H9 (cell line): ENCODE measurements at regions not wholly inside any gene's neighbourhood (a gene's known extent, or its start where the extent isn't known, plus 50 kb on each side); places are given as distances from the start of the nearest gene placed in this dataset.

Experiments used
- DNase-seq: peaks from one replicate; pipeline ENCODE4 v3.0.0-alpha.2; 2017
- H2AFZ ChIP-seq: one replicate; pipeline ENCODE4 v1.6.1; 2013; ENCODE audit warnings: mild to moderate bottlenecking, low read length, control low read depth, moderate library complexity
- H2AK5ac ChIP-seq: 2 replicates; pipeline ENCODE4 v1.6.1; 2013; ENCODE audit warnings: low read length, control low read depth, mixed read lengths; ENCODE audit not compliant: insufficient read length
- H2BK120ac ChIP-seq: one replicate; pipeline ENCODE4 v1.6.1; 2013; ENCODE audit warnings: low read depth, mild to moderate bottlenecking, low read length, control low read depth, inconsistent platforms; ENCODE audit not compliant: poor library complexity, severe bottlenecking
- H2BK12ac ChIP-seq: 2 replicates; pipeline ENCODE4 v1.6.1; 2013; ENCODE audit warnings: low read length, control low read depth, mixed read lengths, low read depth; ENCODE audit not compliant: insufficient read length
- H2BK15ac ChIP-seq: 2 replicates; pipeline ENCODE4 v1.6.1; 2013; ENCODE audit warnings: low read depth, low read length, control low read depth
- H2BK20ac ChIP-seq: one replicate; pipeline ENCODE4 v1.6.1; 2013; ENCODE audit warnings: low read depth, mild to moderate bottlenecking, low read length, control low read depth, inconsistent platforms; ENCODE audit not compliant: poor library complexity, severe bottlenecking
- H2BK5ac ChIP-seq: 2 replicates; pipeline ENCODE4 v1.6.1; 2013; ENCODE audit warnings: low read length, control low read depth, mixed read lengths; ENCODE audit not compliant: insufficient read length
- H3K14ac ChIP-seq: 2 replicates; pipeline ENCODE4 v1.6.1; 2013; ENCODE audit warnings: low read length, control low read depth; ENCODE audit not compliant: insufficient read depth
- H3K18ac ChIP-seq: 2 replicates; pipeline ENCODE4 v1.6.1; 2013; ENCODE audit warnings: low read depth, mild to moderate bottlenecking, mixed read lengths, low read length, control low read depth; ENCODE audit not compliant: insufficient read length
- H3K23ac ChIP-seq: 2 replicates; pipeline ENCODE4 v1.6.1; 2013; ENCODE audit warnings: low read length, control low read depth, mixed read lengths, low read depth; ENCODE audit not compliant: insufficient read length
- H3K23me2 ChIP-seq: 2 replicates; pipeline ENCODE4 v1.6.1; 2013; ENCODE audit warnings: low read depth, mild to moderate bottlenecking, mixed read lengths, low read length, control low read depth; ENCODE audit not compliant: insufficient read length, poor library complexity, severe bottlenecking
- H3K27ac ChIP-seq: 2 replicates; pipeline ENCODE4 v1.5.1; 2013; ENCODE audit warnings: low read length, control low read depth, mixed read lengths, low read depth; ENCODE audit not compliant: insufficient read length
- H3K27me3 ChIP-seq: 2 replicates; pipeline ENCODE4 v1.6.1; 2013; ENCODE audit warnings: low read length, control low read depth, inconsistent platforms; ENCODE audit not compliant: insufficient read depth
- H3K4ac ChIP-seq: 2 replicates; pipeline ENCODE4 v1.6.1; 2013; ENCODE audit warnings: low read depth, mild to moderate bottlenecking, control low read depth, inconsistent platforms, low read length, moderate library complexity
- H3K4me1 ChIP-seq: 2 replicates; pipeline ENCODE4 v1.6.1; 2013; ENCODE audit warnings: low read length, control low read depth, inconsistent platforms; ENCODE audit not compliant: insufficient read depth
- H3K4me2 ChIP-seq: 2 replicates; pipeline ENCODE4 v1.6.1; 2013; ENCODE audit warnings: low read length, control low read depth, mixed read lengths; ENCODE audit not compliant: insufficient read length, insufficient read depth
- H3K56ac ChIP-seq: 2 replicates; pipeline ENCODE4 v1.6.1; 2013; ENCODE audit warnings: low read depth, mild to moderate bottlenecking, mixed read lengths, low read length, control low read depth; ENCODE audit not compliant: insufficient read length
- H3K79me1 ChIP-seq: 2 replicates; pipeline ENCODE4 v1.6.1; 2013; ENCODE audit warnings: low read depth, mild to moderate bottlenecking, moderate library complexity, low read length, control low read depth, inconsistent platforms; ENCODE audit not compliant: insufficient read depth, poor library complexity, severe bottlenecking
- H3K79me2 ChIP-seq: 2 replicates; pipeline ENCODE4 v1.6.1; 2013; ENCODE audit warnings: low read length, control low read depth, inconsistent platforms; ENCODE audit not compliant: insufficient read depth
- H3K9ac ChIP-seq: 2 replicates; pipeline ENCODE4 v1.6.1; 2013; ENCODE audit warnings: low read length, control low read depth, mixed read lengths; ENCODE audit not compliant: insufficient read length; ENCODE audit errors: extremely low read depth
- H3K9me3 ChIP-seq: one replicate; pipeline ENCODE4 v1.6.1; 2013; ENCODE audit warnings: low read depth, low read length, inconsistent platforms; ENCODE audit not compliant: control insufficient read depth
- H3T11ph ChIP-seq: one replicate; pipeline ENCODE4 v1.6.1; 2013; ENCODE audit warnings: mild to moderate bottlenecking, low read length, control low read depth, inconsistent platforms
- H4K20me1 ChIP-seq: one replicate; pipeline ENCODE4 v1.6.1; 2013; ENCODE audit not compliant: control insufficient read depth, insufficient read length, insufficient read depth
- H4K5ac ChIP-seq: 2 replicates; pipeline ENCODE4 v1.6.1; 2013; ENCODE audit warnings: low read depth, mild to moderate bottlenecking, mixed read lengths, low read length, control low read depth; ENCODE audit not compliant: insufficient read length
- H4K8ac ChIP-seq: replicated peaks from 2 replicates; pipeline ENCODE4 v1.6.1; 2013; ENCODE audit warnings: low read length, control low read depth, mixed read lengths, low read depth; ENCODE audit not compliant: insufficient read length
- H4K91ac ChIP-seq: 2 replicates; pipeline ENCODE4 v1.6.1; 2013; ENCODE audit warnings: low read depth, mild to moderate bottlenecking, moderate library complexity, mixed read lengths, low read length, control low read depth; ENCODE audit not compliant: insufficient read length
- H3K27ac Mint-ChIP-seq, 3 experiments: 2 replicates in 2 of 3; 3 replicates in 1 of 3; pipeline ENCODE4 v1.8.0; 2020 to 2021; ENCODE audit warnings: mixed read lengths in 3 of 3, mild to moderate bottlenecking in 1 of 3, moderate library complexity in 1 of 3
- H3K27me3 Mint-ChIP-seq: 2 replicates; pipeline ENCODE4 v1.8.0; 2021; ENCODE audit warnings: low read depth, mild to moderate bottlenecking, moderate library complexity, mixed read lengths
- H3K36me3 Mint-ChIP-seq, 3 experiments: 2 replicates in 2 of 3; 3 replicates in 1 of 3; pipeline ENCODE4 v1.8.0; 2020 to 2021; ENCODE audit warnings: low read depth in 3 of 3, mixed read lengths in 3 of 3; ENCODE audit not compliant: insufficient read depth in 1 of 3
- H3K4me1 Mint-ChIP-seq, 2 experiments: 2 replicates each; pipeline ENCODE4 v1.8.0; 2020; ENCODE audit warnings: mixed read lengths in 2 of 2
- H3K4me3 Mint-ChIP-seq, 2 experiments: 2 replicates in 1 of 2; 3 replicates in 1 of 2; pipeline ENCODE4 v1.8.0; 2020 to 2021; ENCODE audit warnings: mild to moderate bottlenecking in 2 of 2, mixed read lengths in 2 of 2, moderate library complexity in 1 of 2
- H3K9me3 Mint-ChIP-seq, 2 experiments: 2 replicates in 1 of 2; 3 replicates in 1 of 2; pipeline ENCODE4 v1.8.0; 2020; ENCODE audit warnings: mild to moderate bottlenecking in 2 of 2, mixed read lengths in 2 of 2, moderate library complexity in 1 of 2
- WGBS: extraction: QIAGEN DNeasy Blood & Tissue Kit; methylation state at CpG from one replicate; pipeline ENCODE4 v1.1.7; 2013; ENCODE audit warnings: missing lambda C conversion rate, low lambda C conversion rate, mixed read lengths; ENCODE audit not compliant: insufficient read length; ENCODE audit errors: extremely low coverage; 5-methylcytosine and 5-hydroxymethylcytosine counted together
- TF ChIP-seq, protein P1 (sequence below): fragments of 200-600 bp; sonication (generic); conservative IDR thresholded peaks from 3 replicates; pipeline ENCODE4 v1.8.0; 2021; ENCODE audit warnings: antibody characterized with exemption, mild to moderate bottlenecking

DNA sequence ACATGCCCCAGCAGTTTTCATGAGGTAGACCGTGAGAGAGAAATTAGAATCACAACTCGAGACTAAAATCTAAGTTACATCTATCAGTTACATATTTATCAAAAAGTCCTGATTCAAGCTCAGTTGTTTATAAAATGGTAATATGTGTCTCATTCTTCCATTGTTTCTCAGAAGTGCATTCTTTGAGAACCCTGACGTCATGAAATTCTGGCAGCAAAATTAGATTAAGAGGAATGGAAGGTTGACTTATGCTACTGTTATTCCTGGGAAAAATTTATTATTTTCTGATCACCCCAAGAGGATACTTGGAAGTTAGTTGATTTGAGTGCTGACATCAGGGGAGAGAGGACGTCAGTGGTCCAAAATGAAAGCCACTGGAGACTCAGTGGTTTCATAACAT lies 1864.8 kb upstream of the LRRTM1 start:
- Mint-ChIP-seq H3K9me3 (no peaks in the 10 kb centered on the region), H3K27ac (no peak overlapping the region), H3K4me3 (no peak overlapping the region), H3K36me3 (no peaks in the 10 kb centered on the region), H3K4me1 (peaks cover 0 to 3% of the 10 kb centered on the region in 2 experiments; a peak in 2 of 4 replicates), H3K27me3 (no peaks in the 10 kb centered on the region)
- Histone ChIP-seq H4K8ac (no peak overlapping the region), H3K4me2 (no peak overlapping the region), H3K18ac (no peak overlapping the region), H3T11ph (no peak overlapping the region), H2BK5ac (no peak overlapping the region), H3K79me2 (no peaks in the 10 kb centered on the region), H2BK20ac (no peak overlapping the region), H3K23me2 (no peaks in the 10 kb centered on the region), H3K27me3 (no peaks in the 10 kb centered on the region), H3K27ac (no peak overlapping the region), H2BK15ac (no peak overlapping the region), H2BK12ac (no peak overlapping the region), H3K4me1 (no peaks in the 10 kb centered on the region), H3K9me3 (no peaks in the 10 kb centered on the region), H4K5ac (no peak overlapping the region), H4K20me1 (no peaks in the 10 kb centered on the region), H3K9ac (no peak overlapping the region), H2AFZ (no peak overlapping the region), H3K4ac (no peak overlapping the region), H2AK5ac (no peak overlapping the region), H3K79me1 (no peaks in the 10 kb centered on the region), H3K23ac (no peak overlapping the region), H4K91ac (no peak overlapping the region), H3K56ac (no peak overlapping the region), H2BK120ac (no peak overlapping the region), H3K14ac (no peak overlapping the region)
- no peak for DNase-seq
- TF ChIP-seq, protein P1, sequence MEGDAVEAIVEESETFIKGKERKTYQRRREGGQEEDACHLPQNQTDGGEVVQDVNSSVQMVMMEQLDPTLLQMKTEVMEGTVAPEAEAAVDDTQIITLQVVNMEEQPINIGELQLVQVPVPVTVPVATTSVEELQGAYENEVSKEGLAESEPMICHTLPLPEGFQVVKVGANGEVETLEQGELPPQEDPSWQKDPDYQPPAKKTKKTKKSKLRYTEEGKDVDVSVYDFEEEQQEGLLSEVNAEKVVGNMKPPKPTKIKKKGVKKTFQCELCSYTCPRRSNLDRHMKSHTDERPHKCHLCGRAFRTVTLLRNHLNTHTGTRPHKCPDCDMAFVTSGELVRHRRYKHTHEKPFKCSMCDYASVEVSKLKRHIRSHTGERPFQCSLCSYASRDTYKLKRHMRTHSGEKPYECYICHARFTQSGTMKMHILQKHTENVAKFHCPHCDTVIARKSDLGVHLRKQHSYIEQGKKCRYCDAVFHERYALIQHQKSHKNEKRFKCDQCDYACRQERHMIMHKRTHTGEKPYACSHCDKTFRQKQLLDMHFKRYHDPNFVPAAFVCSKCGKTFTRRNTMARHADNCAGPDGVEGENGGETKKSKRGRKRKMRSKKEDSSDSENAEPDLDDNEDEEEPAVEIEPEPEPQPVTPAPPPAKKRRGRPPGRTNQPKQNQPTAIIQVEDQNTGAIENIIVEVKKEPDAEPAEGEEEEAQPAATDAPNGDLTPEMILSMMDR, result no peak
- WGBS, result no CpG with 5 or more reads among the region's 4 CpGs
